ENCODE measurements at regions not wholly inside any gene's neighbourhood (a gene's known extent, or its start where the extent isn't known, plus 50 kb on each side); places are given as distances from the start of the nearest gene placed in this dataset.

- Histone ChIP-seq H3K23me2 (ENCODE audit: insufficient read length, low read depth, low read length, poor library complexity, severe bottlenecking) (no peaks in the 10 kb centered on the region), H3K79me1 (ENCODE audit: insufficient read depth, low read depth, low read length, poor library complexity, severe bottlenecking) (no peaks in the 10 kb centered on the region), H2BK20ac (ENCODE audit: low read depth, low read length, poor library complexity, severe bottlenecking) (no peak overlapping the region), H3K4me1 (ENCODE audit: insufficient read depth, low read length) (no peaks in the 10 kb centered on the region), H3K18ac (ENCODE audit: insufficient read length, low read depth, low read length) (no peak overlapping the region), H2BK120ac (ENCODE audit: low read depth, low read length, poor library complexity, severe bottlenecking) (no peak overlapping the region), H3K79me2 (ENCODE audit: insufficient read depth, low read length) (no peaks in the 10 kb centered on the region), H3K9me3 (ENCODE audit: control insufficient read depth, low read depth, low read length) (no peaks in the 10 kb centered on the region), H3K9ac (ENCODE audit: extremely low read depth, insufficient read length, low read length) (no peak overlapping the region), H2BK5ac (ENCODE audit: insufficient read length, low read length) (no peak overlapping the region), H4K8ac (replicated peaks; ENCODE audit: insufficient read length, low read depth, low read length) (no peak overlapping the region), H3K23ac (ENCODE audit: insufficient read length, low read depth, low read length) (no peak overlapping the region), H3K14ac (ENCODE audit: insufficient read depth, low read length) (no peak overlapping the region), H3K27me3 (ENCODE audit: insufficient read depth, low read length) (no peaks in the 10 kb centered on the region), H3K4me2 (ENCODE audit: insufficient read depth, insufficient read length, low read length) (no peak overlapping the region), H3K4ac (ENCODE audit: low read depth, low read length) (no peak overlapping the region), H2BK15ac (ENCODE audit: low read depth, low read length) (no peak overlapping the region), H2AK5ac (ENCODE audit: insufficient read length, low read length) (no peak overlapping the region), H2AFZ (ENCODE audit: low read length) (no peak overlapping the region), H3K27ac (ENCODE audit: insufficient read length, low read depth, low read length) (no peak overlapping the region), H4K5ac (ENCODE audit: insufficient read length, low read depth, low read length) (no peak overlapping the region), H4K91ac (ENCODE audit: insufficient read length, low read depth, low read length) (no peak overlapping the region), H4K20me1 (ENCODE audit: control insufficient read depth, insufficient read depth, insufficient read length) (no peaks in the 10 kb centered on the region), H2BK12ac (ENCODE audit: insufficient read length, low read depth, low read length) (no peak overlapping the region), H3K56ac (ENCODE audit: insufficient read length, low read depth, low read length) (no peak overlapping the region), H3T11ph (ENCODE audit: low read length) (no peak overlapping the region)
- TF ChIP-seq CTCF (conservative IDR thresholded peaks at IDR 0.05) = no peak
- Mint-ChIP-seq H3K4me3 (no peak overlapping the region), H3K4me1 (no peaks in the 10 kb centered on the region), H3K9me3 (peaks cover 0 to 11% of the 10 kb centered on the region in 2 experiments; a peak in 2 of 5 replicates), H3K27ac (no peak overlapping the region), H3K36me3 (ENCODE audit: insufficient read depth in 1 of 3, low read depth in 3 of 3) (peaks cover 0 to 2% (median 0%) of the 10 kb centered on the region in 3 experiments; a peak in 1 of 7 replicates), H3K27me3 (ENCODE audit: low read depth) (no peaks in the 10 kb centered on the region)
- DNase-seq = no peak
- WGBS (ENCODE audit: extremely low coverage, insufficient read length, low lambda C conversion rate) = no CpG with 5 or more reads among the region's 1 CpG
Measured at GRCh38 chr5:67378256-67378655, 181.7 kb upstream of the CD180 start.
